GM12878 (cell line): ENCODE measurements at regions not wholly inside any gene's neighbourhood (a gene's known extent, or its start where the extent isn't known, plus 50 kb on each side); places are given as distances from the start of the nearest gene placed in this dataset.

Experiments
- ATAC-seq: fragments of 200-7000 bp; cut with Tn5 transposase; 3 replicates; pipeline ENCODE4 v1.9.1; 2020; ENCODE audit warnings: mild to moderate bottlenecking, moderate library complexity
- BruUV-seq: library from RNA; stranded (reverse); fragments of 400-500 nt; replicated peaks from 2 replicates; lab custom pipeline; 2021; lab: Mats Ljungman, UMichigan
- CTCF ChIA-PET: fragments of 300-600 bp; sonication (Branson Sonifier 250); formaldehyde crosslinking; extraction: SDS; loops from one replicate; lab custom pipeline; 2021; ENCODE audit warnings: inconsistent platforms; lab: Yijun Ruan, JAX
- POLR2A ChIA-PET: fragments of 350-600 bp; formaldehyde crosslinking; extraction: SDS; loops from one replicate; lab custom pipeline; 2021; ENCODE audit warnings: inconsistent platforms; lab: Charles Lee
- RAD21 ChIA-PET: fragments of 300-600 bp; sonication (Branson Sonifier 250); formaldehyde crosslinking; loops from one replicate; lab custom pipeline; 2023; ENCODE audit warnings: antibody characterized with exemption; ENCODE audit not compliant: unreplicated experiment; lab: Charles Lee
- SMC1A ChIA-PET: fragments of 300-600 bp; sonication (Branson Sonifier 250); formaldehyde crosslinking; loops from one replicate; lab custom pipeline; 2023; ENCODE audit not compliant: unreplicated experiment, uncharacterized antibody; lab: Charles Lee
- DNase-seq: peaks from one replicate; pipeline ENCODE4 v3.0.0-alpha.2; 2011; ENCODE audit warnings: low read depth, low spot score
- FAIRE-seq: peaks from 3 replicates; lab custom pipeline; 2011; peaks lifted over from hg19 to GRCh38; lab: Jason Lieb, UNC
- H2AFZ ChIP-seq: 2 replicates; pipeline ENCODE4 v1.6.0; 2011; ENCODE audit warnings: low read depth, low read length, control low read depth; ENCODE audit not compliant: control insufficient read depth
- H3K27ac ChIP-seq: 2 replicates; pipeline ENCODE4 v1.5.1; 2011; ENCODE audit warnings: control low read depth; ENCODE audit not compliant: control insufficient read depth, insufficient read depth
- H3K27me3 ChIP-seq, 2 experiments: replicated peaks in 1 of 2; 2 replicates each; pipeline versions ENCODE4 v1.6.0 to v1.6.1; 2011; ENCODE audit warnings: low read length in 1 of 2; ENCODE audit not compliant: control insufficient read depth in 2 of 2, insufficient read depth in 2 of 2
- H3K36me3 ChIP-seq, 2 experiments: 2 replicates each; pipeline ENCODE4 v1.5.1; 2011; ENCODE audit warnings: low read length in 1 of 2; ENCODE audit not compliant: control insufficient read depth in 2 of 2, insufficient read depth in 2 of 2
- H3K4me1 ChIP-seq: 2 replicates; pipeline ENCODE4 v1.6.1; 2011; ENCODE audit warnings: mild to moderate bottlenecking, low read length, moderate library complexity, mixed read lengths; ENCODE audit not compliant: control insufficient read depth, insufficient read depth
- H3K4me2 ChIP-seq: 2 replicates; pipeline ENCODE4 v1.6.0; 2011; ENCODE audit warnings: control low read depth; ENCODE audit not compliant: control insufficient read depth, insufficient read depth
- H3K4me3 ChIP-seq: fragments of 200-600 bp; sonication (generic); 2 replicates; pipeline ENCODE4 v1.5.1; 2016
- H3K79me2 ChIP-seq: 2 replicates; pipeline ENCODE4 v1.6.0; 2011; ENCODE audit warnings: low read length; ENCODE audit not compliant: control insufficient read depth, insufficient read depth
- H3K9ac ChIP-seq: 2 replicates; pipeline ENCODE4 v1.8.0; 2011; ENCODE audit warnings: low read length, control low read depth, mixed read lengths; ENCODE audit not compliant: control insufficient read depth, insufficient read depth
- H3K9me3 ChIP-seq: replicated peaks from 3 replicates; pipeline ENCODE4 v1.5.1; 2011; ENCODE audit warnings: mild to moderate bottlenecking, low read length; ENCODE audit not compliant: control insufficient read depth, insufficient read depth
- H4K20me1 ChIP-seq: 2 replicates; pipeline ENCODE4 v1.6.0; 2011; ENCODE audit not compliant: control insufficient read depth, insufficient read depth
- KAT2A ChIP-seq: conservative IDR thresholded peaks from 2 replicates; pipeline ENCODE4 v1.6.1; 2011; ENCODE audit warnings: low read depth, low read length; ENCODE audit not compliant: control insufficient read depth
- MEF2B ChIP-seq: fragments of 450-650 bp; IDR thresholded peaks from 2 replicates; pipeline ENCODE4 v1.6.1; 2018; ENCODE audit warnings: mild to moderate bottlenecking, moderate library complexity; ENCODE audit not compliant: partially characterized antibody, poor library complexity, severe bottlenecking
- NFYB ChIP-seq: IDR thresholded peaks from 2 replicates; pipeline ENCODE4 v1.6.1; 2011; ENCODE audit warnings: low read depth, mild to moderate bottlenecking, low read length, improper control_type of control experiment, moderate library complexity; ENCODE audit not compliant: insufficient read depth
- RELA ChIP-seq: fragments of 450-650 bp; IDR thresholded peaks from 2 replicates; pipeline ENCODE4 v1.8.0; 2014; ENCODE audit warnings: borderline replicate concordance; ENCODE audit not compliant: partially characterized antibody
- STAT3 ChIP-seq: IDR thresholded peaks from 2 replicates; pipeline ENCODE4 v1.6.1; 2011; ENCODE audit warnings: low read depth, low read length, improper control_type of control experiment
- TAF1 ChIP-seq: IDR thresholded peaks from 2 replicates; pipeline ENCODE4 v1.6.1; 2011; ENCODE audit warnings: mild to moderate bottlenecking, low read depth, low read length, borderline replicate concordance
- TCF3 ChIP-seq: IDR thresholded peaks from 2 replicates; pipeline ENCODE4 v1.6.1; 2012; ENCODE audit warnings: low read depth, mild to moderate bottlenecking, low read length, borderline replicate concordance; ENCODE audit not compliant: insufficient read depth
- WRNIP1 ChIP-seq: IDR thresholded peaks from 2 replicates; pipeline ENCODE4 v1.6.1; 2011; ENCODE audit warnings: low read depth, low read length, improper control_type of control experiment, borderline replicate concordance
- WGBS: methylation state at CpG from one replicate; pipeline ENCODE4 v1.1.6; 2016; ENCODE audit warnings: low lambda C conversion rate; ENCODE audit not compliant: insufficient replicate concordance, insufficient coverage; ENCODE audit errors: missing lambda C conversion rate; 5-methylcytosine and 5-hydroxymethylcytosine counted together
- in situ Hi-C: fragments of 300-500 bp; cut with MboI; formaldehyde crosslinking; loops from 9 replicates; pipeline ENCODE4 v1.14.3; 2018; ENCODE audit warnings: mixed read lengths
- intact Hi-C: fragments of 100-400 bp; cut with micrococcal nuclease; formaldehyde crosslinking; loops from one replicate; pipeline ENCODE4 v1.14.2; 2022; ENCODE audit not compliant: unreplicated experiment

DNA sequence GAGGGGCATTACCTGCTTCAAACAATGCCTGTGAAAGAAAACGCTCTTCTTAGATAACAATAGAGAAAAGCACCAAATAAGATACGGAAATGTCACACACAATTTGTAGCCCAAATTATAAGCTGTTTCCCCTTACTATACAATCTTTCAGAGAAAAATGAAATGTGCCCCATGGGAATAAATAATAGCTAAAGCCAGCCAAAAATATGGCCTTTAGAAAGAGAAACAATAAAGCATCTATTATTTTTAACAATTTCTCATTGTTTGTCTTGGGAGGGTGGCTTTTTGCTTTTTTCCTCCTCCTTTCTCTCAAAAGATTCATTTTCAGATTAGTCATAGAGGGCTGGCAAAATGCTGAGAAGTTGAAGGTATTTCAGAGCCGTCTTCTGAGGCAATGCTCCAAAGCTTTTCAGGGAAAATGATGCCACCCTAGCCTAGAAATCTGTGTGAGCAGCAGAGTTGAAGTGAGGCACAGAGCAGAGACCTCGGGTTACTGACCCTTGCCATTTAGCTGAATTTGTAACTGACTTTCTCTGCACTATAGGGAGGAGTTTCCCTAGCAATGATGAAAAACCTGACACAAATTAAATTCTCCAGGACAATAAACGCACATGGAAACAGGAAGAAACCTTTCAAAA is 86.3 kb upstream of the PRICKLE2 start:
- CTCF ChIA-PET: interaction anchor here (0.7 to 1.4 kb wide), 4 partner anchors 32 to 102 kb away, joined by 3 to 4 read pairs (median 3); no protein-coding TSS in a partner anchor
- POLR2A ChIA-PET: no interaction called here
- Histone ChIP-seq H3K4me1 (no peaks in the 10 kb centered on the region), H3K4me2 (no peak overlapping the region), H3K9me3 (no peaks in the 10 kb centered on the region), H2AFZ (no peak overlapping the region), H3K9ac (no peak overlapping the region), H3K27ac (no peak overlapping the region), H3K27me3 (no peaks in the 10 kb centered on the region), H4K20me1 (no peaks in the 10 kb centered on the region), H3K4me3 (no peak overlapping the region), H3K79me2 (no peaks in the 10 kb centered on the region), H3K36me3 (no peaks in the 10 kb centered on the region)
- in situ Hi-C loops: no loop called here
- RAD21 ChIA-PET: interaction anchor here (0.7 to 1.0 kb wide), 2 partner anchors 11 to 22 kb away, joined by 3 read pairs; no protein-coding TSS in a partner anchor
- BruUV-seq: no TSS peak
- FAIRE-seq (no peak), DNase-seq (no peak), ATAC-seq (no peak)
- 24% methylated on average over 5 of the region's 5 CpGs for WGBS
- intact Hi-C loops: no loop called here
- SMC1A ChIA-PET: interaction anchor here (0.8 to 1.6 kb wide), 6 partner anchors 10 to 70 kb away, joined by 3 to 6 read pairs (median 4); no protein-coding TSS in a partner anchor
- no peak for TF ChIP-seq TAF1
- no peak for TF ChIP-seq TCF3
- TF ChIP-seq NFYB: no peak
- no peak for TF ChIP-seq STAT3
- peak; percentile 56 for TF ChIP-seq MEF2B
- no peak for TF ChIP-seq KAT2A
- no peak for TF ChIP-seq RELA
- no peak for TF ChIP-seq WRNIP1
